ENCODE measurements at regions not wholly inside any gene's neighbourhood (a gene's known extent, or its start where the extent isn't known, plus 50 kb on each side); places are given as distances from the start of the nearest gene placed in this dataset.
A peak's percentile ranks its signal among the peaks of the same experiment; 100 is the strongest.

- no peaks in the 10 kb centered on the region for H3K4me1 ChIP-seq
- no peaks in the 10 kb centered on the region for H3K79me2 ChIP-seq
- TF ChIP-seq, protein P1, sequence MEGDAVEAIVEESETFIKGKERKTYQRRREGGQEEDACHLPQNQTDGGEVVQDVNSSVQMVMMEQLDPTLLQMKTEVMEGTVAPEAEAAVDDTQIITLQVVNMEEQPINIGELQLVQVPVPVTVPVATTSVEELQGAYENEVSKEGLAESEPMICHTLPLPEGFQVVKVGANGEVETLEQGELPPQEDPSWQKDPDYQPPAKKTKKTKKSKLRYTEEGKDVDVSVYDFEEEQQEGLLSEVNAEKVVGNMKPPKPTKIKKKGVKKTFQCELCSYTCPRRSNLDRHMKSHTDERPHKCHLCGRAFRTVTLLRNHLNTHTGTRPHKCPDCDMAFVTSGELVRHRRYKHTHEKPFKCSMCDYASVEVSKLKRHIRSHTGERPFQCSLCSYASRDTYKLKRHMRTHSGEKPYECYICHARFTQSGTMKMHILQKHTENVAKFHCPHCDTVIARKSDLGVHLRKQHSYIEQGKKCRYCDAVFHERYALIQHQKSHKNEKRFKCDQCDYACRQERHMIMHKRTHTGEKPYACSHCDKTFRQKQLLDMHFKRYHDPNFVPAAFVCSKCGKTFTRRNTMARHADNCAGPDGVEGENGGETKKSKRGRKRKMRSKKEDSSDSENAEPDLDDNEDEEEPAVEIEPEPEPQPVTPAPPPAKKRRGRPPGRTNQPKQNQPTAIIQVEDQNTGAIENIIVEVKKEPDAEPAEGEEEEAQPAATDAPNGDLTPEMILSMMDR (IDR thresholded peaks at IDR 0.05), result no peak
- H3K9me3 ChIP-seq (ENCODE audit: control insufficient read depth, low read length), result no peaks in the 10 kb centered on the region
- no peak overlapping the region for H3K4me2 ChIP-seq (ENCODE audit: low read length)
- no peak overlapping the region for H3K4me3 ChIP-seq (ENCODE audit: low read depth, low read length)
- no peaks in the 10 kb centered on the region for H3K36me3 ChIP-seq (ENCODE audit: control insufficient read depth, insufficient read depth, low read length)
- no peak overlapping the region for H3K9ac ChIP-seq
- H2AFZ ChIP-seq, result no peak overlapping the region
- H3K27me3 ChIP-seq (ENCODE audit: control insufficient read depth, insufficient read depth, low read length), result no peaks in the 10 kb centered on the region
- no peak overlapping the region for H3K27ac ChIP-seq
Observed at GRCh38 chr16:51545951-51546350, 394.9 kb upstream of the SALL1 start.

- Histone ChIP-seq H3K36me3 (ENCODE audit: control insufficient read depth, insufficient read depth, low read length) (no peaks in the 10 kb centered on the region), H3K4me3 (ENCODE audit: low read depth, low read length) (no peak overlapping the region)
Observed at GRCh38 chr16:51544851-51545467, 393.9 kb upstream of the SALL1 start.

DNA sequence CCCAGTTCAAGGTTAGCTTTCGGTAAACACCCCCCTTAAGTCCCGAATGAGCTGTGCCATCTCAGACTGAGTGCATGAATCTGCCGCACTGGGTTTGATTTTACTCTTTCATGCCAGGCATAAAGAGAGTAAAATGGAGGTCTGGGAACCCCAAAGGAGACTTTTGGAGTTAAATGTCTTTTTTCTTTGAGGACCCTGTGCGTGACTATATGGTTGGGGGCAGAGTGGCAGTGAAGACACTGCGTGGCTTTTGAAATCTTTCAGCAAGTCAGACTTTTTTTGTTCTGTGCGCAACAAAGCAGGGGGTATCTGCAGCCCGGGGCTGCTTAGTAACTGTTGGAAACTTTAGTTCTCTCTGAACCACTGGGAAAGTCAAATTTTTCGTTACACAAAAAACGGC, 392.9 kb upstream of the SALL1 start:
- Histone ChIP-seq H3K9ac (no peak overlapping the region), H3K9me3 (ENCODE audit: control insufficient read depth, low read length) (no peaks in the 10 kb centered on the region), H3K27me3 (ENCODE audit: control insufficient read depth, insufficient read depth, low read length) (no peaks in the 10 kb centered on the region), H2AFZ (no peak overlapping the region), H3K4me1 (no peaks in the 10 kb centered on the region), H3K36me3 (ENCODE audit: control insufficient read depth, insufficient read depth, low read length) (no peaks in the 10 kb centered on the region), H3K79me2 (no peaks in the 10 kb centered on the region), H3K4me2 (ENCODE audit: low read length) (no peak overlapping the region), H3K27ac (no peak overlapping the region), H3K4me3 (ENCODE audit: low read depth, low read length) (no peak overlapping the region)
- TF ChIP-seq, protein P1 (IDR thresholded peaks at IDR 0.05), result no peak

More at GRCh38 chr16:51544851-51545467, 393.9 kb upstream of the SALL1 start:
- Histone ChIP-seq H3K4me2 (ENCODE audit: low read length) (no peak overlapping the region), H3K27ac (no peak overlapping the region), H3K9ac (no peak overlapping the region), H3K9me3 (ENCODE audit: control insufficient read depth, low read length) (no peaks in the 10 kb centered on the region), H2AFZ (no peak overlapping the region), H3K4me1 (no peaks in the 10 kb centered on the region), H3K79me2 (no peaks in the 10 kb centered on the region), H3K27me3 (ENCODE audit: control insufficient read depth, insufficient read depth, low read length) (no peaks in the 10 kb centered on the region)
- TF ChIP-seq, protein P1 (IDR thresholded peaks at IDR 0.05), result no peak

- H3K36me3 ChIP-seq (ENCODE audit: control insufficient read depth, insufficient read depth, low read length), result no peaks in the 10 kb centered on the region
- H3K4me3 ChIP-seq (ENCODE audit: low read depth, low read length), result no peak overlapping the region
- H3K4me2 ChIP-seq (ENCODE audit: low read length), result no peak overlapping the region
- no peak overlapping the region for H3K27ac ChIP-seq
- no peaks in the 10 kb centered on the region for H3K4me1 ChIP-seq
- no peaks in the 10 kb centered on the region for H3K9me3 ChIP-seq (ENCODE audit: control insufficient read depth, low read length)
- no peaks in the 10 kb centered on the region for H3K27me3 ChIP-seq (ENCODE audit: control insufficient read depth, insufficient read depth, low read length)
- TF ChIP-seq, protein P1 (IDR thresholded peaks at IDR 0.05), result no peak
- no peak overlapping the region for H3K9ac ChIP-seq
- peak overlapping the region; percentile 13 for H2AFZ ChIP-seq
- no peaks in the 10 kb centered on the region for H3K79me2 ChIP-seq
Observed at GRCh38 chr16:51542981-51543815, 392.1 kb upstream of the SALL1 start.
